ENCODE measurements at regions not wholly inside any gene's neighbourhood (a gene's known extent, or its start where the extent isn't known, plus 50 kb on each side); places are given as distances from the start of the nearest gene placed in this dataset.

GRCh38 chr5:89213573-89213972, 330.6 kb upstream of the MEF2C start:
- TF ChIP-seq CTCF (IDR thresholded peaks at IDR 0.05): no peak
- no peak for TF ChIP-seq SIN3A (IDR thresholded peaks at IDR 0.05; ENCODE audit: borderline replicate concordance, insufficient read depth, low read depth, low read length)
- TF ChIP-seq REST (IDR thresholded peaks at IDR 0.05; ENCODE audit: insufficient read depth in 1 of 2, low read depth in 2 of 2, low read length in 1 of 2): no peak
- TF ChIP-seq POLR2AphosphoS5 (IDR thresholded peaks at IDR 0.05; ENCODE audit: low read depth, low read length): no peak
